AG10803 (cell line): ENCODE measurements at regions not wholly inside any gene's neighbourhood (a gene's known extent, or its start where the extent isn't known, plus 50 kb on each side); places are given as distances from the start of the nearest gene placed in this dataset.

Source experiments
- DNase-seq: peaks from one replicate; pipeline ENCODE4 v3.0.0; 2010; ENCODE audit warnings: low read depth
- H3K4me3 ChIP-seq: 2 replicates; pipeline ENCODE4 v1.5.1; 2011; ENCODE audit warnings: mild to moderate bottlenecking, low read length, control low read depth
- TF ChIP-seq, protein P1 (sequence below): conservative IDR thresholded peaks from 2 replicates; pipeline ENCODE4 v1.5.1; 2011; ENCODE audit warnings: mild to moderate bottlenecking, low read length, control low read depth, inconsistent platforms

DNA sequence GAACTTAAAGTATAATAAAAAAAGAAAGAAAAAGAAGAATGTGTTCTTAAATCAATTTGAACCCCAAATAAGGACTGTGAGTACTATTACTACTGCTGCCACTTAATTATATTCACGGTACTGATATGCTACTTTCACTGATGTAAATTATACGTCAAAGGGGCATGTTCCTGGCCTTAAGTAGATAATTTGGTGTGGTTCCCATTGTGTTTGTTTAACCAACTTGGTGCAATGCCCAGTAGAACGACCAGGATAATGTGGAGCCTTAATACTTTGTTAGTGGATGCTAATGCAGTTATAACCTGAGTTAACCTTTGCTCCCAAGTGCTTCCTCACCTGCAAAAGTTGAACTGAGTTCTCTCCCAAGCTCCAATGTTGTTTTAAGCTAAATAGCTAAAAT is 142.0 kb downstream of the NR4A2 start:
- TF ChIP-seq, protein P1, sequence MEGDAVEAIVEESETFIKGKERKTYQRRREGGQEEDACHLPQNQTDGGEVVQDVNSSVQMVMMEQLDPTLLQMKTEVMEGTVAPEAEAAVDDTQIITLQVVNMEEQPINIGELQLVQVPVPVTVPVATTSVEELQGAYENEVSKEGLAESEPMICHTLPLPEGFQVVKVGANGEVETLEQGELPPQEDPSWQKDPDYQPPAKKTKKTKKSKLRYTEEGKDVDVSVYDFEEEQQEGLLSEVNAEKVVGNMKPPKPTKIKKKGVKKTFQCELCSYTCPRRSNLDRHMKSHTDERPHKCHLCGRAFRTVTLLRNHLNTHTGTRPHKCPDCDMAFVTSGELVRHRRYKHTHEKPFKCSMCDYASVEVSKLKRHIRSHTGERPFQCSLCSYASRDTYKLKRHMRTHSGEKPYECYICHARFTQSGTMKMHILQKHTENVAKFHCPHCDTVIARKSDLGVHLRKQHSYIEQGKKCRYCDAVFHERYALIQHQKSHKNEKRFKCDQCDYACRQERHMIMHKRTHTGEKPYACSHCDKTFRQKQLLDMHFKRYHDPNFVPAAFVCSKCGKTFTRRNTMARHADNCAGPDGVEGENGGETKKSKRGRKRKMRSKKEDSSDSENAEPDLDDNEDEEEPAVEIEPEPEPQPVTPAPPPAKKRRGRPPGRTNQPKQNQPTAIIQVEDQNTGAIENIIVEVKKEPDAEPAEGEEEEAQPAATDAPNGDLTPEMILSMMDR = no peak
- no peak for DNase-seq
- H3K4me3 ChIP-seq = no peak overlapping the region

DNA sequence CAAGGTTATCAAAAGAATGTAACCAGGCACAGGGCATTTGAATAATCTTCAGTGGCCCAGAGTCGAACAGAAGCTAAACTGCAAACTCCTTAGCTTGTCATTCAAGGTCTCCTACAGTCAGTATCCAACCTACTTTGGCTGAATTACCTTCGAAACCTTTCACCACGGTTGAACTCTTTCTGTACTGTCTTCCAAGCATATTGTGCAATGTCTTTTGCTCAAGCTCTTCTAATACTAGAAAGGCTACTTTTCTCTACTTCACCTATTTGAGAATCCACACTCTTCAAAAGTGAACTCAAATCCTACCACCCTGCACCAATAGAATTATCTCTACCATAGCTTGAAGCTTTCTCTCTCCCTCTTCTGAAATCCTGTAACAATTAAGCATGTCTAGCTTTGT is 142.9 kb downstream of the NR4A2 start:
- H3K4me3 ChIP-seq = no peak overlapping the region
- TF ChIP-seq, protein P1 = no peak
- no peak for DNase-seq

DNA sequence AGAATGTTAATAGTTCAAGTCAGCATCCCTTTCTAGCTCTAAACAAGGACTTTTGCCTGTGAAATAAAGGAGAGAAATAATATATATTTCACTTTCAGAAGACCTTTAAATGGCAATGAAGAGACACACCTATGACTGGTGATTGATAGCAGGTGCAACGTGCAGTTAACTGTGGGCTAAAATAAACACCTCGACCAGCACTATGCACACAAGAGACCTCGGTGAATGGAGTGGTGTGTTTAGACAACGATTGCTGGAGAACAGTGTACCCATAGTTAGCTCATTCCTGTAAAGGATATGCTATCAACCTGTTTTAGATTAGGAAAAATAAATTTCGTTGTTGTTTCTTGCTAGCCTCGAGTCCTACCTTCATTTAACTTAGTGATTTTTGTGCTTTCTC is 143.4 kb downstream of the NR4A2 start:
- TF ChIP-seq, protein P1 = no peak
- no peak overlapping the region for H3K4me3 ChIP-seq
- DNase-seq = no peak

DNA sequence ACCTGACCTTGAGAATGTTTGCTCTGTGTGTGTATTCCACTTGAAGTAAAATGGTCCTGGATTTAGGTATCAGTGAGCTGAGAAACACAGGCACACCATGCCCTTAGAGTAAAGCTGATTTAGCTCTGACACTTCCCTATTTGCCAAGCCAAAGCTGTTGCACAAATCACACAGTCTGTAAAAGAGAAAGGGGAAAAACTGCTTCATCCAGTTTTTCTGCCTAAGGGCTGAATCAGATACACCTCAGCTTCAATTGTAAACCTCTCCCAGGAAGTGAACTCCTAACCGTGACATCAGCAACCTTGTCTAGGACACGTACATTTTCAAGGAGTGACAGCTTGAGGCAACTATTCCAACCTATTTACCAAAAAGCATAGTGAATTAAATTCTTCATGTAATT is 150.4 kb downstream of the NR4A2 start:
- DNase-seq = no peak
- TF ChIP-seq, protein P1 = no peak
- no peak overlapping the region for H3K4me3 ChIP-seq

DNA sequence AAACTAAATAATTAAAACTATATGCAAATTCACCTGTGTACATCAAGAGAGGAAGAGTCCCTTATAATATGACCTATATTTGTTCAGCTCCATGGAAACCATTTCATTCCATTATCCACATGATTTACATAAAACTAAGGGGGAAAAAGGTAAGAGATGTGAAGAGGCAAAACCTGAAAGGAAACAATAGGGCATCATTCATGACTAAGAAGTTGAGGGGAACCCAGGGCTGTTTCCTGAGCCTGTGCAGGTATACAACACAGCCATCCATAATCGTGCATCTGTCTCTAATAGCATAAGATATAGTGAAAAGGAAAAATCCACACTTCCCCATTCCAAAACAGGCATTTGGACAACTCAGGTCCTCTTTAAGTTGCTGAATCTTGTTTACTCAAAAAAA is 151.3 kb downstream of the NR4A2 start:
- no peak overlapping the region for H3K4me3 ChIP-seq
- no peak for DNase-seq
- TF ChIP-seq, protein P1 = no peak

DNA sequence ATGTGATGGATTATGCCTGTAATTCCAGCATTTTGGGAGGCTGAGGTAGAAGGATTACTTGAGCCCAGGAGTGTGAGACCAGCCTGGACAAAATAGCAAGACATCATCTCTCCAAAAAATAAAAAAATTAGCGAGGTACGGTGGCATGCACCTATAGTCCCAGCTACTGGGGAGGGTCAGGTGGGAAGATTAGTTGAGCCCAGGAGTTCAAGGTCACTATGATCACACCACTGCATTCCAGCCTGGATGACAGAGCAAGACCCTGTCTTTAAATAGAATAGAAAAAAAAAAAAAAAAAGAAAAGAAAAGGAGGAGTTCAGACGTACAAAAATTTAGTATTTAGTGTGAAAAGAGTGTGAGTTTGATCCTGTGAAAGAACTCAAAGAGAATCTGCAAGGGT is 154.9 kb downstream of the NR4A2 start:
- DNase-seq = no peak
- H3K4me3 ChIP-seq = no peak overlapping the region
- TF ChIP-seq, protein P1 = no peak

DNA sequence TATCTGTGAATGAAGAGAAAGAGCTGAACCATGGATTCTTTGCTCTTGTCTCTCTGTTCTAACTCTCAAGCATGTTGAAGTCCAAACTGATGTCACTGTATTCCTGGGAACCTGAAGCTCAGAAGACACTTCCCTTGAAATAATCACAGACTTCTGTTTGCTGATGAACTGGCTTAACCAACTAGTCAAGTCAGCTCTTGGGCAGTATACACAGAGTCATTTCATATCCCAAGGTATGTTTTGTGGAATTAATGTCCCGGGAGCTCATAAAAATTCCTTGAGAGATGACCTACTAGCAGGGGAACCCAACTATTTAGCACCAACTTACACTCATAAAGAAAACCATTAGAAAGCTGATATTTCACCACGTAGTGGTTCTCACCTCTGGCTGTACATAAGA is 156.6 kb downstream of the NR4A2 start:
- TF ChIP-seq, protein P1 = no peak
- DNase-seq = no peak
- H3K4me3 ChIP-seq = no peak overlapping the region
